K562 (cell line): ENCODE measurements at regions not wholly inside any gene's neighbourhood (a gene's known extent, or its start where the extent isn't known, plus 50 kb on each side); places are given as distances from the start of the nearest gene placed in this dataset.

Experiments used
- ATAC-seq: fragments of 200-7000 bp; cut with Tn5 transposase; 3 replicates; pipeline ENCODE4 v1.9.1; 2020; ENCODE audit warnings: moderate library complexity
- BruUV-seq: library from RNA; stranded (reverse); fragments of 400-500 nt; replicated peaks from 2 replicates; lab custom pipeline; 2021; lab: Mats Ljungman, UMichigan
- CTCF ChIA-PET: fragments of 300-600 bp; formaldehyde crosslinking; extraction: SDS; loops from one replicate; lab custom pipeline; 2021; ENCODE audit warnings: low intra/inter-chr PET ratio; lab: Yijun Ruan, JAX
- POLR2A ChIA-PET: fragments of 300-600, 350-650 bp; sonication (Branson Sonifier 250); formaldehyde crosslinking; extraction: SDS; loops from one replicate; lab custom pipeline; 2021; ENCODE audit warnings: antibody characterized with exemption, inconsistent platforms; lab: Yijun Ruan, JAX
- DNase-seq, 4 experiments: peaks; one replicate each; pipeline versions ENCODE4 v3.0.0 to v3.0.0-alpha.2; 2011 to 2018; ENCODE audit warnings: low spot score in 3 of 4, mixed read lengths in 3 of 4; ENCODE audit errors: extremely low read depth in 1 of 4
- FAIRE-seq: peaks from 2 replicates; lab custom pipeline; 2011; peaks lifted over from hg19 to GRCh38; lab: Jason Lieb, UNC
- H2AFZ ChIP-seq: 2 replicates; pipeline ENCODE4 v1.6.0; 2011; ENCODE audit warnings: low read depth, low read length, control low read depth, inconsistent platforms
- H3K27ac ChIP-seq: fragments of 200-600 bp; 3 replicates; pipeline ENCODE4 v1.8.0; 2011; ENCODE audit warnings: low read depth, mild to moderate bottlenecking, control low read depth, inconsistent platforms, low read length, moderate library complexity, mixed read lengths; ENCODE audit errors: extremely low read depth
- H3K27me3 ChIP-seq, 2 experiments: fragments of 300-600 bp in 1 of 2; 2 replicates in 1 of 2; 3 replicates in 1 of 2; pipeline versions ENCODE4 v1.6.0 to v1.8.0; 2011; ENCODE audit warnings: inconsistent platforms in 2 of 2, low read length in 2 of 2, mild to moderate bottlenecking in 1 of 2, mixed read lengths in 1 of 2, moderate library complexity in 1 of 2; ENCODE audit not compliant: control insufficient read depth in 2 of 2, insufficient read depth in 2 of 2
- H3K36me3 ChIP-seq: fragments of 300-600 bp; 3 replicates; pipeline ENCODE4 v1.8.0; 2011; ENCODE audit warnings: mild to moderate bottlenecking, low read length, inconsistent platforms; ENCODE audit not compliant: control insufficient read depth, insufficient read depth
- H3K4me1 ChIP-seq, 2 experiments: fragments of 200-600 bp in 1 of 2; replicated peaks in 1 of 2; 2 replicates in 1 of 2; 3 replicates in 1 of 2; pipeline versions ENCODE4 v1.5.1 to v1.8.0; 2011; ENCODE audit warnings: inconsistent platforms in 2 of 2, low read length in 2 of 2, mild to moderate bottlenecking in 1 of 2, mixed read lengths in 1 of 2, moderate library complexity in 1 of 2; ENCODE audit not compliant: control insufficient read depth in 2 of 2, insufficient read depth in 2 of 2
- H3K4me2 ChIP-seq: 2 replicates; pipeline ENCODE4 v1.6.1; 2011; ENCODE audit warnings: low read length, control low read depth, inconsistent platforms, mixed read lengths; ENCODE audit not compliant: insufficient read depth
- H3K4me3 ChIP-seq: fragments of 200-600 bp; sonication (generic), shearing (Covaris generic); 2 replicates; pipeline ENCODE4 v1.5.1; 2016; ENCODE audit warnings: control low read depth, inconsistent platforms
- H3K79me2 ChIP-seq: fragments of 200-600 bp; 3 replicates; pipeline ENCODE4 v1.8.0; 2011; ENCODE audit warnings: low read length, inconsistent platforms; ENCODE audit not compliant: control insufficient read depth, insufficient read depth
- H3K9ac ChIP-seq, 2 experiments: 2 replicates each; pipeline versions ENCODE4 v1.6.0 to v1.6.1; 2011; ENCODE audit warnings: low read depth in 2 of 2, low read length in 2 of 2, control low read depth in 1 of 2, inconsistent platforms in 1 of 2, mild to moderate bottlenecking in 1 of 2, mixed read lengths in 1 of 2; ENCODE audit not compliant: insufficient read depth in 1 of 2
- H3K9me1 ChIP-seq: one replicate; pipeline ENCODE4 v1.6.0; 2011; ENCODE audit warnings: inconsistent platforms, mild to moderate bottlenecking, low read length, moderate library complexity; ENCODE audit not compliant: control insufficient read depth, insufficient read depth
- H3K9me3 ChIP-seq: replicated peaks from 2 replicates; pipeline ENCODE4 v1.5.1; 2011; ENCODE audit warnings: low read depth, low read length, inconsistent platforms; ENCODE audit not compliant: control insufficient read depth, insufficient read depth
- H4K20me1 ChIP-seq: replicated peaks from 2 replicates; pipeline ENCODE4 v1.6.1; 2011; ENCODE audit warnings: low read length, inconsistent platforms, mixed read lengths; ENCODE audit not compliant: control insufficient read depth, insufficient read depth
- GATAD2A ChIP-seq: fragments of 450-650 bp; IDR thresholded peaks from 2 replicates; pipeline ENCODE4 v1.6.1; 2017
- KAT8 ChIP-seq: fragments of 450-650 bp; IDR thresholded peaks from 2 replicates; pipeline ENCODE4 v1.6.1; 2016; ENCODE audit warnings: low read depth, mild to moderate bottlenecking
- MAFG ChIP-seq: fragments of 450-650 bp; conservative IDR thresholded peaks from 2 replicates; pipeline ENCODE4 v1.6.1; 2016; ENCODE audit warnings: missing genetic modification characterization, missing compliant biosample characterization
- PHB2 ChIP-seq: fragments of 450-650 bp; IDR thresholded peaks from 2 replicates; pipeline ENCODE4 v1.6.1; 2017; ENCODE audit warnings: low read depth
- PML ChIP-seq: IDR thresholded peaks from 2 replicates; pipeline ENCODE4 v1.6.1; 2012; ENCODE audit warnings: low read length, inconsistent platforms
- ZNF263 ChIP-seq: sonication (generic); formaldehyde crosslinking; IDR thresholded peaks from 2 replicates; pipeline ENCODE4 v1.8.0; 2022; ENCODE audit warnings: mild to moderate bottlenecking, missing genetic modification reagents, borderline replicate concordance
- WGBS: fragments of 100-300 bp; shearing (Covaris generic); methylation state at CpG from one replicate; pipeline ENCODE4 v1.1.6; 2016; ENCODE audit warnings: low coverage, mixed read lengths; ENCODE audit not compliant: insufficient coverage; ENCODE audit errors: missing lambda C conversion rate; 5-methylcytosine and 5-hydroxymethylcytosine counted together
- in situ Hi-C: fragments of 300-500 bp; cut with MboI; formaldehyde crosslinking; loops from 4 replicates; pipeline ENCODE4 v1.15.0; 2018; ENCODE audit warnings: inconsistent platforms, mixed read lengths
- intact Hi-C: fragments of 100-400 bp; cut with micrococcal nuclease; formaldehyde crosslinking; loops from 2 replicates; pipeline ENCODE4 v1.14.2; 2022
- TF ChIP-seq, protein P1 (sequence below): fragments of 450-650 bp; formaldehyde crosslinking; IDR thresholded peaks from 2 replicates; pipeline ENCODE4 v1.4.0; 2022; ENCODE audit warnings: mild to moderate bottlenecking, moderate library complexity

DNA sequence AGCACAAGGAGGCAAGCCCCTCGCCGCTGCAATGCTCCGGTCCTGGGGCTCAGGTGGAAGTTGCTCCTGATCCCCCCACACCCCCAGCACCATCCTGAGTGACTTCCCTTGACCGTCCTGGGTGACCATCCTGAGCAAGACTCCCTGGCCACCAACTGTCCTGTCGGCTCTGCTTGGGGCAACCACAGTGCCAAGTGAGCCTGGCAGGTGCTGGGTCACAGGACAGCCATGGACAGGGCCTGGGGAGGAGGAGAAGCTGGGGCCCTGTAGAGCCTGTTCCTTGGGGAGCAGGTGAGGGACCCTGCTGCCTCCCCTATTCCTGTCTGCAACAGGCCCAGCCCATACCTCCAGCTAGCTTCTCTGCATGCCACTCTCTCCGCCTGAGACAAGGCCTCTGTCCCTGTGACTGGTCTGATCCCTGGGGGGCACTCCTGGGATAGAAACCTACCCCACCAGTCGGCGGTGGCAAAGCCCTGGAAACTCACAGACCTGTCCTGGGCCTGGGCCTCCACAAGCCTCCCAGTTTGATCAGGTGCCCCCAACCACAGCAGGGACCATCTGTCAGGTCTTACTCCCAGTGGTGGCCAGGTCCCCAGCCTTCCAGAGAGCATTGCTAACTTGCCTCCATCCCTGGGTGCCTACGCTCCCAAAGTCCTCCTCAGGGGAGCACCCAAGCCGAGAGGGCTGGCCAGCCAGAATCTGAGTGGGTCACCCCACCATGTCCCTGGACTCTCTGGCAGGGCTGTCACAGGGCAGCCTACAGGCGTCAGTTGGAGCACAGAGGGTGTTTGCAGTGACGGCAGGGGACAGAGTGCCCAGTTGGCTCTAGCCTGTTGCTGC lies 68.7 kb upstream of the WNT7B start:
- ChIA-PET POLR2A (interaction anchor here (1.0 kb wide), 1 partner anchor 9 kb away, joined by 4 read pairs; no protein-coding TSS in a partner anchor), CTCF (no interaction called here)
- H3K9me3 ChIP-seq: no peaks in the 10 kb centered on the region
- no TSS peak for BruUV-seq
- in situ Hi-C loops: no loop called here
- no peaks in the 10 kb centered on the region for H4K20me1 ChIP-seq
- TF ChIP-seq KAT8: no peak
- no peak for TF ChIP-seq MAFG (tag)
- no peak for TF ChIP-seq GATAD2A
- peak; percentile 39; the same call in 1 of the 2 replicates for TF ChIP-seq ZNF263 (CRISPR knock-in tag)
- no peak overlapping the region for H3K27ac ChIP-seq
- no peak for ATAC-seq
- H3K4me2 ChIP-seq: no peak overlapping the region
- DNase-seq: no peak
- no peaks in the 10 kb centered on the region for H3K27me3 ChIP-seq
- peak overlapping the region in 1 of 2 experiments; percentile 17; a peak in 1 of 4 replicates for H3K9ac ChIP-seq
- H3K36me3 ChIP-seq: no peaks in the 10 kb centered on the region
- 22% methylated on average over 6 of the region's 12 CpGs for WGBS
- no peaks in the 10 kb centered on the region for H3K79me2 ChIP-seq
- no peaks in the 10 kb centered on the region for H3K9me1 ChIP-seq
- H2AFZ ChIP-seq: no peak overlapping the region
- FAIRE-seq: no peak
- intact Hi-C loops: no loop called here
- H3K4me3 ChIP-seq: no peak overlapping the region
- peaks cover 0 to 21% of the 10 kb centered on the region in 2 experiments; a peak in 2 of 5 replicates for H3K4me1 ChIP-seq

DNA sequence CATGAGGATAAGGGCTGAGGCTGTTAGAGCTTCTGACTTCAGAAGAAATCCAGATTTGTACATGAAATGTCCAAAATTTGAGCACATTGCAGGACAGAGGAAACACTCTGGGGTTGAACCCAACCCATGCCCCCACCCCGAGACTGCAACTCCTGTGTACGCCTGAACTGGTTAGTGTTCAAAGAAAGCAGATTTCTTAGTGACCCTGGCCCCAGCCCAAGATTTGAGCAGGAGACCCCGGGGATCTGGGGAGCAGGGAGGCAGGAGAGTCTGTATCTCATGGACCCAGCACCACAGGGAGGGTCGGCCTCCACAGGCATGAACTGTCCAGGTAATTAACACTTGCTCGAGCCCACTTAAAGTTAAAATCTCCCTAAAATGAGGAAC lies 69.3 kb upstream of the WNT7B start:
- WGBS: 25% methylated on average over 4 of the region's 5 CpGs
- no peak for FAIRE-seq

More for the DNA sequence above, 69.3 kb upstream of the WNT7B start:
- 0 out of 4 replicates have a peak overlapping the region, but pooled peaks of 1 of the 2 experiments have one; percentile 17 for H3K9ac ChIP-seq
- CTCF ChIA-PET: no interaction called here
- no peak overlapping the region for H3K27ac ChIP-seq
- no peak overlapping the region for H3K4me2 ChIP-seq
- no peaks in the 10 kb centered on the region for H4K20me1 ChIP-seq
- H3K79me2 ChIP-seq: no peaks in the 10 kb centered on the region
- no peaks in the 10 kb centered on the region for H3K9me1 ChIP-seq
- ATAC-seq (no peak), DNase-seq (no peak)
- POLR2A ChIA-PET: no interaction called here
- BruUV-seq: no TSS peak
- no peak overlapping the region for H3K4me3 ChIP-seq
- no peak for TF ChIP-seq PML
- TF ChIP-seq, protein P1, sequence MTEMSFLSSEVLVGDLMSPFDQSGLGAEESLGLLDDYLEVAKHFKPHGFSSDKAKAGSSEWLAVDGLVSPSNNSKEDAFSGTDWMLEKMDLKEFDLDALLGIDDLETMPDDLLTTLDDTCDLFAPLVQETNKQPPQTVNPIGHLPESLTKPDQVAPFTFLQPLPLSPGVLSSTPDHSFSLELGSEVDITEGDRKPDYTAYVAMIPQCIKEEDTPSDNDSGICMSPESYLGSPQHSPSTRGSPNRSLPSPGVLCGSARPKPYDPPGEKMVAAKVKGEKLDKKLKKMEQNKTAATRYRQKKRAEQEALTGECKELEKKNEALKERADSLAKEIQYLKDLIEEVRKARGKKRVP (CRISPR knock-in tag): no peak
- TF ChIP-seq PHB2: no peak
- in situ Hi-C loops: no loop called here
- no peak overlapping the region for H2AFZ ChIP-seq
- H3K27me3 ChIP-seq: no peaks in the 10 kb centered on the region
- no peaks in the 10 kb centered on the region for H3K36me3 ChIP-seq
- H3K9me3 ChIP-seq: no peaks in the 10 kb centered on the region
- intact Hi-C loops: no loop called here
- H3K4me1 ChIP-seq: peaks cover 0 to 19% of the 10 kb centered on the region in 2 experiments; a peak in 2 of 5 replicates
